A549 (cell line): ENCODE measurements at regions not wholly inside any gene's neighbourhood (a gene's known extent, or its start where the extent isn't known, plus 50 kb on each side); places are given as distances from the start of the nearest gene placed in this dataset.

Experiments used
- ATAC-seq, 2 experiments: fragments of 200-7000 bp in 1 of 2; fragments of >200 bp in 1 of 2; cut with Nextera tagmentation in 1 of 2; cut with Tn5 transposase in 1 of 2; 3 replicates each; pipeline versions ENCODE4 v1.8.0 to v1.9.1; 2018 to 2020; ENCODE audit warnings: mild to moderate bottlenecking in 1 of 2, moderate library complexity in 1 of 2
- CTCF ChIA-PET: fragments of 300-600 bp; sonication (Branson Sonifier 250); formaldehyde crosslinking; extraction: SDS; loops from one replicate; lab custom pipeline; 2021; ENCODE audit warnings: antibody characterized with exemption, inconsistent platforms; lab: Yijun Ruan, JAX
- POLR2A ChIA-PET: fragments of 350-600 bp; formaldehyde crosslinking; extraction: SDS; loops from one replicate; lab custom pipeline; 2021; ENCODE audit warnings: antibody characterized with exemption, inconsistent platforms; lab: Yijun Ruan, JAX
- DNase-seq, 2 experiments: peaks; one replicate each; pipeline versions ENCODE4 v3.0.0 to v3.0.0-alpha.2; 2011 to 2016; ENCODE audit warnings: low read depth in 1 of 2, low spot score in 1 of 2
- FAIRE-seq: peaks from 2 replicates; lab custom pipeline; 2011; peaks lifted over from hg19 to GRCh38; lab: Jason Lieb, UNC
- H3K27ac ChIP-seq, 2 experiments: fragments of >200 bp; sonication (Bioruptor Twin); formaldehyde crosslinking; 3 replicates each; pipeline ENCODE4 v1.5.1; 2016 to 2017
- H3K4me1 ChIP-seq: fragments of >200 bp; sonication (Bioruptor Twin); formaldehyde crosslinking; 3 replicates; pipeline ENCODE4 v1.6.1; 2016
- H3K4me2 ChIP-seq: fragments of >200 bp; sonication (Bioruptor Twin); formaldehyde crosslinking; 3 replicates; pipeline ENCODE4 v1.6.1; 2016
- H3K4me3 ChIP-seq: fragments of >200 bp; sonication (Bioruptor Twin); formaldehyde crosslinking; 3 replicates; pipeline ENCODE4 v1.5.1; 2016
- H3K9me3 ChIP-seq: fragments of >200 bp; sonication (Bioruptor Twin); formaldehyde crosslinking; 3 replicates; pipeline ENCODE4 v1.6.1; 2016
- ATOH8 ChIP-seq: fragments of 250-450 bp; sonication (Bioruptor Pico); IDR thresholded peaks from 2 replicates; pipeline ENCODE4 v1.5.0; 2020; ENCODE audit warnings: low read depth, mild to moderate bottlenecking, moderate library complexity
- CBX2 ChIP-seq: fragments of 200-600 bp; sonication (generic); IDR thresholded peaks from 2 replicates; pipeline ENCODE4 v1.6.1; 2016; ENCODE audit warnings: low read depth, mild to moderate bottlenecking, borderline replicate concordance
- CBX8 ChIP-seq: fragments of 200-600 bp; sonication (generic); IDR thresholded peaks from 2 replicates; pipeline ENCODE4 v1.6.1; 2016
- CEBPB ChIP-seq, 2 experiments: fragments of >200 bp in 1 of 2; sonication (Bioruptor Twin) in 1 of 2; formaldehyde crosslinking in 1 of 2; IDR thresholded peaks; 2 replicates each; pipeline ENCODE4 v1.6.1; 2012 to 2016
- E2F6 ChIP-seq: IDR thresholded peaks from 2 replicates; pipeline ENCODE4 v1.6.1; 2012; ENCODE audit warnings: low read depth, borderline replicate concordance
- EHF ChIP-seq: fragments of 250-450 bp; sonication (Bioruptor Pico); IDR thresholded peaks from 2 replicates; pipeline ENCODE4 v1.5.0; 2020; ENCODE audit warnings: mild to moderate bottlenecking
- EP300 ChIP-seq, 2 experiments: fragments of >200 bp; sonication (Bioruptor Twin); formaldehyde crosslinking; IDR thresholded peaks; 2 replicates in 1 of 2; 3 replicates in 1 of 2; pipeline ENCODE4 v1.6.1; 2016 to 2017
- FOSB ChIP-seq: fragments of 250-450 bp; sonication (Bioruptor Pico); IDR thresholded peaks from 2 replicates; pipeline ENCODE4 v1.5.0; 2020; ENCODE audit warnings: mild to moderate bottlenecking, moderate library complexity
- FOSL2 ChIP-seq, 2 experiments: fragments of 450-650 bp in 1 of 2; fragments of >200 bp in 1 of 2; sonication (Bioruptor Twin) in 1 of 2; formaldehyde crosslinking; IDR thresholded peaks; 2 replicates each; pipeline versions ENCODE4 v1.5.0 to v1.6.1; 2016 to 2020; ENCODE audit warnings: mild to moderate bottlenecking in 1 of 2, moderate library complexity in 1 of 2
- FOXS1 ChIP-seq: fragments of 250-450 bp; sonication (Bioruptor Pico); IDR thresholded peaks from 2 replicates; pipeline ENCODE4 v1.5.0; 2020; ENCODE audit warnings: mild to moderate bottlenecking, moderate library complexity
- GATA3 ChIP-seq: IDR thresholded peaks from 2 replicates; pipeline ENCODE4 v1.6.1; 2012; ENCODE audit warnings: borderline replicate concordance
- HOXA7 ChIP-seq: fragments of 250-450 bp; sonication (Bioruptor Pico); IDR thresholded peaks from 2 replicates; pipeline ENCODE4 v1.5.0; 2020; ENCODE audit warnings: mild to moderate bottlenecking, moderate library complexity
- HOXB5 ChIP-seq: fragments of 250-450 bp; sonication (Bioruptor Pico); IDR thresholded peaks from 2 replicates; pipeline ENCODE4 v1.5.0; 2020; ENCODE audit warnings: mild to moderate bottlenecking, moderate library complexity
- JUN ChIP-seq, 2 experiments: fragments of >200 bp; sonication (Bioruptor Twin); formaldehyde crosslinking; IDR thresholded peaks; 2 replicates in 1 of 2; 3 replicates in 1 of 2; pipeline ENCODE4 v1.6.1; 2016 to 2017
- JUNB ChIP-seq: fragments of >200 bp; sonication (Bioruptor Twin); formaldehyde crosslinking; IDR thresholded peaks from 2 replicates; pipeline ENCODE4 v1.6.1; 2016
- MAFK ChIP-seq: fragments of 450-650 bp; IDR thresholded peaks from 2 replicates; pipeline ENCODE4 v1.6.1; 2014; ENCODE audit not compliant: partially characterized antibody
- MAZ ChIP-seq: fragments of 150-350 bp; IDR thresholded peaks from 2 replicates; pipeline ENCODE4 v1.6.1; 2014; ENCODE audit warnings: antibody characterized with exemption, low read depth, low read length, borderline replicate concordance
- MYC ChIP-seq: IDR thresholded peaks from 2 replicates; pipeline ENCODE4 v1.6.1; 2012; ENCODE audit warnings: mild to moderate bottlenecking, inconsistent platforms, low read length, improper control_type of control experiment, borderline replicate concordance
- RAD21 ChIP-seq, 2 experiments: fragments of >200 bp in 1 of 2; sonication (Bioruptor Twin) in 1 of 2; formaldehyde crosslinking in 1 of 2; IDR thresholded peaks in 1 of 2; conservative IDR thresholded peaks in 1 of 2; 2 replicates in 1 of 2; 3 replicates in 1 of 2; pipeline ENCODE4 v1.6.1; 2012 to 2018; ENCODE audit warnings: inconsistent platforms in 1 of 2
- RARB ChIP-seq: fragments of 250-450 bp; sonication (Bioruptor Pico); IDR thresholded peaks from 2 replicates; pipeline ENCODE4 v1.8.0; 2021; ENCODE audit warnings: mild to moderate bottlenecking, moderate library complexity
- RFX5 ChIP-seq: fragments of 450-650 bp; IDR thresholded peaks from 2 replicates; pipeline ENCODE4 v1.7.1; 2014; ENCODE audit warnings: antibody characterized with exemption, mild to moderate bottlenecking, moderate library complexity
- SMC3 ChIP-seq: fragments of >200 bp; sonication (Bioruptor Twin); formaldehyde crosslinking; IDR thresholded peaks from 3 replicates; pipeline ENCODE4 v1.6.1; 2018; ENCODE audit warnings: inconsistent platforms
- TP53 ChIP-seq: fragments of 250-450 bp; sonication (Bioruptor Pico); IDR thresholded peaks from 2 replicates; pipeline ENCODE4 v1.5.0; 2021; ENCODE audit warnings: mild to moderate bottlenecking, moderate library complexity
- USF2 ChIP-seq: fragments of 450-650 bp; IDR thresholded peaks from 2 replicates; pipeline ENCODE4 v1.6.1; 2014; ENCODE audit warnings: antibody characterized with exemption
- ZFP36 ChIP-seq: fragments of 450-650 bp; IDR thresholded peaks from 2 replicates; pipeline ENCODE4 v1.6.1; 2014; ENCODE audit warnings: borderline replicate concordance; ENCODE audit not compliant: partially characterized antibody
- ZNF302 ChIP-seq: fragments of 250-450 bp; sonication (Bioruptor Pico); IDR thresholded peaks from 2 replicates; pipeline ENCODE4 v1.9.0; 2021; ENCODE audit warnings: inconsistent platforms, mild to moderate bottlenecking, moderate library complexity
- ZSCAN20 ChIP-seq: fragments of 250-450 bp; sonication (Bioruptor Pico); IDR thresholded peaks from 2 replicates; pipeline ENCODE4 v1.8.0; 2022; ENCODE audit warnings: mild to moderate bottlenecking, moderate library complexity
- WGBS: methylation state at CpG from one replicate; pipeline ENCODE4 v1.1.6; 2017; ENCODE audit errors: missing lambda C conversion rate; 5-methylcytosine and 5-hydroxymethylcytosine counted together
- TF ChIP-seq, protein P1 (sequence below): fragments of >200 bp; sonication (Bioruptor Twin); formaldehyde crosslinking; IDR thresholded peaks from 3 replicates; pipeline ENCODE4 v1.5.1; 2016
- TF ChIP-seq, protein P2 (sequence below): fragments of >200 bp; sonication (Bioruptor Twin); formaldehyde crosslinking; IDR thresholded peaks from 2 replicates; pipeline ENCODE4 v1.6.1; 2016

DNA sequence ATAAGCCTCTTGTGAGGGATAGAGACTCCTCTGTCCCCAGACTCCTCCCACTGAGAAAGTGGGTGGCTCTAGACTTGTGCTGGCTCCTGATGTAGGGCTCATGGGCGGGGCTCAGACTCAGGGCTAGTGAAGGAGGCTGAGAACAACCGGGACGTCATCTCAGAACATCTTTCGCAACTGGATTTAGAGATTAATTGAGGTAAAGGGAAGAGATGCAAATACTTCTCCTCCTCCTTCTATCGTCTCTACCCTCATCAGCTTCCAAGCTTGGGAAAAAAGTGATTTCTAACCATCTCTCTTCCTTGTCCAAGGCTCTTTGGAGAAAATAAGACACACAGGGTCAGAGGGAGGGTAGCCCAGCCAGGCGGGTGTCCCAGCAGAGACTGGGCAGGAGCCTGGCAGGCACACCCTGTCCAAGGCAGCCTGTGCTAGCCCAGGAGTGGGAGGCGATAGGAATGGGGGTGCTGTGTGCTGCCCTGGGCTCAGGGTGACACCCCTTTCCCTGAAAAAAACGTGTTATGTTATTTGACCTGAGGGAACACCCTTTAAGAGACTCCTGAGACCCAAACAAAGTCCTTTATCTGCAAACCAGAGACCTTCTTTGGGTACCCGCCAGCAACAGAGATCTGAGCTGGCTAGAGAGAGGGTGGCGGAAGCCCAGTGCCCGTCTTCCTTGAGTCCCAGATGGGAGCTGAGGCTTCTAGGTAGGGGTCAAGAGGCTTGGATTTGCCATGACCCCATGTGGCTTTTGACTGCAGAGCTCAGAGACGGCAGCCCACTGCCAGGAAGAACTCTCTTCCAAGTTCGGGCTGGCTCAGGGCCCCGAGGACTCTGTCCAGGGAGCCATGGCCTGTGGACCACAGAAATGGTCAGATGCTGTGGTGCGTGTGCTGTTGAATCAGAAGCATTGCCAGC is 160.9 kb downstream of the ADAMTS15 start:
- FAIRE-seq (no peak), ATAC-seq (peak in 1 of 2 experiments; percentile 60; a peak in 2 of 6 replicates)
- H3K27ac ChIP-seq, result peak overlapping the region; percentile 45 to 87; a peak in 4 of 6 replicates
- POLR2A ChIA-PET, result no interaction called here
- CTCF ChIA-PET, result no interaction called here
- no peak overlapping the region for H3K4me3 ChIP-seq
- peaks cover 28% of the 10 kb centered on the region for H3K4me1 ChIP-seq
- 80% methylated on average over 14 of the region's 15 CpGs for WGBS
- no peaks in the 10 kb centered on the region for H3K9me3 ChIP-seq
- TF ChIP-seq E2F6, result no peak
- no peak for TF ChIP-seq RFX5
- no peak for TF ChIP-seq CBX8
- TF ChIP-seq MYC, result no peak
- TF ChIP-seq HOXA7 (CRISPR knock-in tag), result no peak
- no peak for TF ChIP-seq ZNF302 (CRISPR knock-in tag)
- TF ChIP-seq RARB (CRISPR knock-in tag), result no peak
- no peak for TF ChIP-seq FOSB (CRISPR knock-in tag)
- no peak for TF ChIP-seq TP53 (CRISPR knock-in tag)
- no peak for TF ChIP-seq JUNB
- no peak for TF ChIP-seq MAZ
- no peak for TF ChIP-seq CBX2
- TF ChIP-seq, protein P1, sequence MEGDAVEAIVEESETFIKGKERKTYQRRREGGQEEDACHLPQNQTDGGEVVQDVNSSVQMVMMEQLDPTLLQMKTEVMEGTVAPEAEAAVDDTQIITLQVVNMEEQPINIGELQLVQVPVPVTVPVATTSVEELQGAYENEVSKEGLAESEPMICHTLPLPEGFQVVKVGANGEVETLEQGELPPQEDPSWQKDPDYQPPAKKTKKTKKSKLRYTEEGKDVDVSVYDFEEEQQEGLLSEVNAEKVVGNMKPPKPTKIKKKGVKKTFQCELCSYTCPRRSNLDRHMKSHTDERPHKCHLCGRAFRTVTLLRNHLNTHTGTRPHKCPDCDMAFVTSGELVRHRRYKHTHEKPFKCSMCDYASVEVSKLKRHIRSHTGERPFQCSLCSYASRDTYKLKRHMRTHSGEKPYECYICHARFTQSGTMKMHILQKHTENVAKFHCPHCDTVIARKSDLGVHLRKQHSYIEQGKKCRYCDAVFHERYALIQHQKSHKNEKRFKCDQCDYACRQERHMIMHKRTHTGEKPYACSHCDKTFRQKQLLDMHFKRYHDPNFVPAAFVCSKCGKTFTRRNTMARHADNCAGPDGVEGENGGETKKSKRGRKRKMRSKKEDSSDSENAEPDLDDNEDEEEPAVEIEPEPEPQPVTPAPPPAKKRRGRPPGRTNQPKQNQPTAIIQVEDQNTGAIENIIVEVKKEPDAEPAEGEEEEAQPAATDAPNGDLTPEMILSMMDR, result no peak
- TF ChIP-seq, all 56 proteins: peak for 0
- DNase-seq, result no peak
- H3K4me2 ChIP-seq, result no peak overlapping the region

DNA sequence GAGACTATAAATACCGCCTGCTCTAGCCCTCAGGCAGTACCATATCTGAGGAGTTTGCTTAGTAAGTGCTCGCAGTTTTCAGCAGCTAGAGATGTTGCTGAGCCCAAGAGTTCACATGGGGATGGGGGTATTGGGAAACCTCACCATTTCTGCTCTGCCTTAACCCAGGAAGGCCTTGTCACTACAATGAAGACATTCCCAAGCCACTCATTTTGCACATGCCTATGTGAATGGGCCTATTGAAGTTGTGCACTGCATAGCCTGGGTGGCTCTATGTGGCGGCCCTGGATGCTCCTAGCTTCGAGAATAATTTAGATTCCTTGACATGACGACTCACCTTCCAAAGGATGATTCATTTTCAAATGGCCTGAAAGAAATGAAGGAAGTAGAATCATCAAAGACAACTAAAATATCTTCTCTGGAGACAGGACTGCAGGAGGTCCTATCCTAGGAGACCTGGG is 163.4 kb downstream of the ADAMTS15 start:
- Histone ChIP-seq H3K4me3 (no peak overlapping the region), H3K4me2 (peak overlapping the region; percentile 50), H3K4me1 (peaks cover 28% of the 10 kb centered on the region), H3K9me3 (no peaks in the 10 kb centered on the region), H3K27ac (peak overlapping the region; percentile 77 to 87)
- ChIA-PET CTCF (interaction anchor here (2.3 kb wide), 1 partner anchor 25 kb away, joined by 8 read pairs; no protein-coding TSS in a partner anchor), POLR2A (interaction anchor here (0.8 kb wide), 1 partner anchor 25 kb away, joined by 3 read pairs; no protein-coding TSS in a partner anchor)
- ATAC-seq, result peak; percentile 88 to 90
- no peak for FAIRE-seq
- WGBS, result 11% methylated on average over 5 of the region's 5 CpGs
- DNase-seq, result peak; percentile 61 to 74
- TF ChIP-seq RAD21 (conservative IDR thresholded peaks at IDR 0.05 in 1 of 2, IDR thresholded peaks at IDR 0.05 in 1 of 2) (no peak), CEBPB (IDR thresholded peaks at IDR 0.05) (peak in 1 of 2 experiments; percentile 6; a peak in 1 of 4 replicates), FOSB (CRISPR knock-in tag) (no peak), CBX2 (no peak), JUNB (peak; percentile 84), ATOH8 (CRISPR knock-in tag) (no peak), SMC3 (peak; percentile 12; the same call in 1 of the 3 replicates), ZNF302 (CRISPR knock-in tag) (no peak), ZSCAN20 (no peak), ZFP36 (no peak), MAFK (no peak), FOSL2 (IDR thresholded peaks at IDR 0.05) (peak; percentile 89), FOSL2 (CRISPR knock-in tag; IDR thresholded peaks at IDR 0.05) (peak; percentile 97), EP300 (IDR thresholded peaks at IDR 0.05) (peak; percentile 26 to 27; a peak in 1 of 5 replicates), FOXS1 (CRISPR knock-in tag) (no peak), RFX5 (no peak), GATA3 (peak; percentile 50; the same call in 1 of the 2 replicates), HOXB5 (CRISPR knock-in tag) (no peak), E2F6 (no peak), EHF (CRISPR knock-in tag) (no peak), USF2 (no peak), JUN (IDR thresholded peaks at IDR 0.05) (peak in 1 of 2 experiments; percentile 43; a peak in 2 of 5 replicates), CBX8 (no peak), RARB (CRISPR knock-in tag) (no peak)
- TF ChIP-seq, protein P2, sequence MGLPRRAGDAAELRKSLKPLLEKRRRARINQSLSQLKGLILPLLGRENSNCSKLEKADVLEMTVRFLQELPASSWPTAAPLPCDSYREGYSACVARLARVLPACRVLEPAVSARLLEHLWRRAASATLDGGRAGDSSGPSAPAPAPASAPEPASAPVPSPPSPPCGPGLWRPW, result no peak
